NCI-H2107 treated with DMSO at 0.1 percent for 48 hours (cell line): ENCODE measurements at regions not wholly inside any gene's neighbourhood (a gene's known extent, or its start where the extent isn't known, plus 50 kb on each side); places are given as distances from the start of the nearest gene placed in this dataset.
A peak's percentile ranks its signal among the peaks of the same experiment; 100 is the strongest.
"Not testable (repeated sequence)": the region's sequence is repeated elsewhere in the genome, so short reads cannot be mapped to it uniquely, and the experiment has no call there.

Experiments
- DNase-seq: peaks from one replicate; lab custom pipeline; 2025; ENCODE audit not compliant: unreplicated experiment; lab: John Stamatoyannopoulos, UW

DNA sequence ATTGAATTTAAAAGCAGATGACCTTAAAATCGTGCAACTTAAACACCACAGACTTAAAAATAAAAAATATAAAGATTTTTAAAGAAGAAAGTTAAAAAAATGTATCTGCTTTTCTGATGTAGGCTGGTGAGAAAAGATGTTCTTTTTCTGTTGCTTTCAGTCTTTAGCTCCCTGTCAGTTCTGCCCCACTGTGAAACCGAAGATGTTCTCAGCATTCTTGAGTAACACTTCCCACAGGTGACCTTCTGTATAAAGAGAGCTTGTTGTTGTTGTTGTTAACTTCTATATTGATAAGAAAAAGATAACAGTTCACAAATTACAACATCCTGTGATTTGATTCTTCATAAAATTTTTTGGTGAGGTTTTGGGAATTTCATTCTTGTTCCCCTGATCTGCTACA lies 377.9 kb upstream of the RGS6 start:
- no peak for DNase-seq

GRCh38 chr14:71554959-71555612 lies 377.1 kb upstream of the RGS6 start:
- DNase-seq = no peak

- no peak for DNase-seq
Observed at GRCh38 chr14:71555654-71556559, 376.3 kb upstream of the RGS6 start.

- DNase-seq = no peak
Observed at GRCh38 chr14:71556730-71557129, 375.5 kb upstream of the RGS6 start.

DNA sequence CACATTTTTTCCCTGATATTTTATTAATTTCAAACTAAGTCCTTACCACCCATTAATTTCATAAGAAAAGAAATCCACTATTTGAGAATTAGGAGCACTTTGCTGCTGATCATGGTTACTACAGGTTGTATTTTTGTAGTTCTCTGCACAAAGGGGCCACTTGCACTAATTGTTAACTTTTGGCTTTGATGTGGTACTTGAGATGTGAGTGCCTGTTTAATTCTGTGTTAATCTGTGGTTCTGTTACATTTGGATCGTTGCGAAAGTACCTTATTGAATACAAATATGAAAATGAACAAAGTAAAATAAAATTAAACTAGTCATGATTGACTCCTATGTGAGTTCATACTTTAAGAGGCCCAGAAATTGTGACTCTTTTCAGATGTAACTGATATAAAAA lies 374.9 kb upstream of the RGS6 start:
- no peak for DNase-seq

DNA sequence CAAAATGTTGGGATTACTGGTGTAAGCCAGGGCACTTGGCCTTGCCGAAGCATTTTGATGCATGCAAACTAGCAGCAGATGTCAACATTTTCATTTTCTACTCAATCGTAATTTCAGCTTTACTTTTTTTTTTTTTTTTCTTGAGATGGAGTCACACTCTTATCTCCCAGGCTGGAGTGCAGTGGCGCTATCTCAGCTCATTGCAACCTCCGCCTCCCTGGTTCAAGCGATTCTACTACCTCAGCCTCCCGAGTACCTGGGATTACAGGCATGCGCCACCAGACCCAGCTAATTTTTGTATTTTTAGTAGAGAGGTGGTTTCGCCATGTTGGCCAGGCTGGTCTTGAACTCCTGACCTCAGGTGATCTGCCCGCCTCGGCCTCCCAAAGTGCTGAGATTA lies 373.3 kb upstream of the RGS6 start:
- DNase-seq = not testable (repeated sequence)

GRCh38 chr14:71560751-71561150 lies 371.5 kb upstream of the RGS6 start:
- DNase-seq = no peak

- no peak for DNase-seq
Observed at GRCh38 chr14:71563492-71564153, 368.6 kb upstream of the RGS6 start.

GRCh38 chr14:71566276-71566675 lies 366.0 kb upstream of the RGS6 start:
- DNase-seq = no peak

GRCh38 chr14:71567499-71568133 lies 364.6 kb upstream of the RGS6 start:
- DNase-seq = not testable (repeated sequence)

GRCh38 chr14:71574976-71575375 lies 357.3 kb upstream of the RGS6 start:
- DNase-seq = no peak

GRCh38 chr14:71576472-71576871 lies 355.8 kb upstream of the RGS6 start:
- no peak for DNase-seq

DNA sequence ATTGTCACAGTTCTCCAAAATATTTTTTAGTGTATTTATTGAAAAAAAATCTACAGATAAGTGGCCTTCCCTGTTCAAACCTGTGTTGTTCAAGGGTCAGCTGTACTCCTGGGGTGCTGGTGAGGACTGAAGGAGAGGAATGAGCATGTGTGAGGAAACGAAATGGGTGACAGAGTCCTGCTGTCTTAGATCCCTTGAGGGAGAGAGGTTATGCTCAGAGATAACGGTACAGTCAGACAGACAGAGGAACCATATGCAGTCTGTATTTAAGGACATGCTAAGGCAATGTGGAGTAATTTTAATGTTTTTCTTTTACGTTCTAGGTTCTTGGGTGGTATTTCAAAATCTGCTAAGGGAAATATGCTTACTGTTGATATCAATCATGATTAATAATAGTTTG lies 352.9 kb upstream of the RGS6 start:
- no peak for DNase-seq

GRCh38 chr14:71582705-71583104 lies 349.5 kb upstream of the RGS6 start:
- DNase-seq = no peak

- no peak for DNase-seq
Observed at GRCh38 chr14:71583194-71583593, 349.0 kb upstream of the RGS6 start.

DNA sequence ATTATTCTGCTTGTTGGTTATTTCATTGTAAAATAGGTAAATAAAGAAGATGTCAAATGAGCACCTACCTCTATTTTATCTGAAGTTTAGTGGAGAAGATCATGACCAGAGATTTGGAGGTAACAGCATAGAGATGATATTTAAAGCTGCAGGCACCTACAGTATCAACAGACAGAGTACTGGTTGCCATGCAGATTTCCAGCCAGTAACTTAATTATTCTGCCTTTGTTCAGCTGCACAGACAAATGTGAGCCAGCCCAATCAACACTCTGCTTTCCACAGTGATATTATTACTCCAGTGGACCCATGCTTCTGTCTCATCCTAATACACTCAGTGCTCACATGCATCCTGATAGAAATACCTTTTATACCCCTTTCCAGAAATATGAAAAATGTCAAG lies 348.5 kb upstream of the RGS6 start:
- no peak for DNase-seq

- DNase-seq = no peak
Observed at GRCh38 chr14:71585361-71585760, 346.9 kb upstream of the RGS6 start.

GRCh38 chr14:71586131-71586897 lies 345.9 kb upstream of the RGS6 start:
- peak; percentile 54 for DNase-seq

DNA sequence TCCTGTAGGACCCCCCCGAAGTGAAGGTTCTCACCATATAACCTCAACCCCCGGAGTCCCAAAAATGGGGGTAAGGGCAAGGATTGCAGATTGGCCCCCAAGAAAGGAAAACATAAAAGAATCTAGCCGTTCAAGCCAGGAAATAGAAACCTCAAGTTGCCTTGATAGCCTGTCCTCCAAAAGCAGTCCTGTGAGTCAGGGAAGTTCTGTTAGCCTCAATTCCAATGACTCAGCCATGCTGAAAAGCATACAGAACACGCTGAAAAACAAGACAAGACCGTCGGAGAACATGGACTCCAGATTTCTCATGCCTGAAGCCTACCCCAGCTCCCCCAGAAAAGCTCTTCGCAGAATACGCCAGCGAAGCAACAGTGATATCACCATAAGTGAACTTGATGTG lies 344.2 kb upstream of the RGS6 start:
- DNase-seq = no peak

DNA sequence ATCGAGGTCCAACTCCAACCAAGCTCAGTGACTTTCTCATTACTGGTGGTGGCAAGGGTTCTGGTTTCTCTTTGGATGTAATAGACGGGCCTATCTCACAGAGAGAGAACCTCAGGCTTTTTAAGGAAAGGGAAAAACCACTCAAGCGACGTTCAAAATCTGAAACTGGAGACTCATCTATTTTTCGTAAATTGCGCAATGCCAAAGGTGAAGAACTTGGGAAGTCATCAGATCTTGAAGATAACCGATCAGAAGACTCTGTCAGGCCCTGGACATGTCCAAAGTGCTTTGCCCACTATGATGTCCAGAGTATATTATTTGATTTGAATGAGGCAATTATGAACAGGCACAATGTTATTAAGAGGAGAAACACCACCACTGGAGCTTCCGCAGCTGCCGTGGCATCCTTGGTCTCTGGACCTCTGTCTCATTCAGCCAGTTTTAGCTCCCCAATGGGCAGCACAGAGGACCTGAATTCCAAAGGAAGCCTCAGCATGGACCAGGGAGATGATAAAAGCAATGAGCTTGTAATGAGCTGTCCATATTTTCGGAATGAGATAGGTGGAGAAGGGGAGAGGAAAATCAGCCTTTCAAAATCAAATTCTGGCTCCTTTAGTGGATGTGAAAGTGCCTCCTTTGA lies 343.5 kb upstream of the RGS6 start:
- no peak for DNase-seq
